K562 (cell line): ENCODE measurements at regions not wholly inside any gene's neighbourhood (a gene's known extent, or its start where the extent isn't known, plus 50 kb on each side); places are given as distances from the start of the nearest gene placed in this dataset.
A peak's percentile ranks its signal among the peaks of the same experiment; 100 is the strongest.

Experiments
- ATAC-seq: fragments of 200-7000 bp; cut with Tn5 transposase; 3 replicates; pipeline ENCODE4 v1.9.1; 2020; ENCODE audit warnings: moderate library complexity
- BruUV-seq: library from RNA; stranded (reverse); fragments of 400-500 nt; replicated peaks from 2 replicates; lab custom pipeline; 2021; lab: Mats Ljungman, UMichigan
- CTCF ChIA-PET: fragments of 300-600 bp; formaldehyde crosslinking; extraction: SDS; loops from one replicate; lab custom pipeline; 2021; ENCODE audit warnings: low intra/inter-chr PET ratio; lab: Yijun Ruan, JAX
- POLR2A ChIA-PET: fragments of 300-600, 350-650 bp; sonication (Branson Sonifier 250); formaldehyde crosslinking; extraction: SDS; loops from one replicate; lab custom pipeline; 2021; ENCODE audit warnings: antibody characterized with exemption, inconsistent platforms; lab: Yijun Ruan, JAX
- DNase-seq, 4 experiments: peaks; one replicate each; pipeline versions ENCODE4 v3.0.0 to v3.0.0-alpha.2; 2011 to 2018; ENCODE audit warnings: low spot score in 3 of 4, mixed read lengths in 3 of 4; ENCODE audit errors: extremely low read depth in 1 of 4
- FAIRE-seq: peaks from 2 replicates; lab custom pipeline; 2011; peaks lifted over from hg19 to GRCh38; lab: Jason Lieb, UNC
- H2AFZ ChIP-seq: 2 replicates; pipeline ENCODE4 v1.6.0; 2011; ENCODE audit warnings: low read depth, low read length, control low read depth, inconsistent platforms
- H3K27ac ChIP-seq: fragments of 200-600 bp; 3 replicates; pipeline ENCODE4 v1.8.0; 2011; ENCODE audit warnings: low read depth, mild to moderate bottlenecking, control low read depth, inconsistent platforms, low read length, moderate library complexity, mixed read lengths; ENCODE audit errors: extremely low read depth
- H3K27me3 ChIP-seq, 2 experiments: fragments of 300-600 bp in 1 of 2; 2 replicates in 1 of 2; 3 replicates in 1 of 2; pipeline versions ENCODE4 v1.6.0 to v1.8.0; 2011; ENCODE audit warnings: inconsistent platforms in 2 of 2, low read length in 2 of 2, mild to moderate bottlenecking in 1 of 2, mixed read lengths in 1 of 2, moderate library complexity in 1 of 2; ENCODE audit not compliant: control insufficient read depth in 2 of 2, insufficient read depth in 2 of 2
- H3K36me3 ChIP-seq: fragments of 300-600 bp; 3 replicates; pipeline ENCODE4 v1.8.0; 2011; ENCODE audit warnings: mild to moderate bottlenecking, low read length, inconsistent platforms; ENCODE audit not compliant: control insufficient read depth, insufficient read depth
- H3K4me1 ChIP-seq, 2 experiments: fragments of 200-600 bp in 1 of 2; replicated peaks in 1 of 2; 2 replicates in 1 of 2; 3 replicates in 1 of 2; pipeline versions ENCODE4 v1.5.1 to v1.8.0; 2011; ENCODE audit warnings: inconsistent platforms in 2 of 2, low read length in 2 of 2, mild to moderate bottlenecking in 1 of 2, mixed read lengths in 1 of 2, moderate library complexity in 1 of 2; ENCODE audit not compliant: control insufficient read depth in 2 of 2, insufficient read depth in 2 of 2
- H3K4me2 ChIP-seq: 2 replicates; pipeline ENCODE4 v1.6.1; 2011; ENCODE audit warnings: low read length, control low read depth, inconsistent platforms, mixed read lengths; ENCODE audit not compliant: insufficient read depth
- H3K4me3 ChIP-seq: fragments of 200-600 bp; sonication (generic), shearing (Covaris generic); 2 replicates; pipeline ENCODE4 v1.5.1; 2016; ENCODE audit warnings: control low read depth, inconsistent platforms
- H3K79me2 ChIP-seq: fragments of 200-600 bp; 3 replicates; pipeline ENCODE4 v1.8.0; 2011; ENCODE audit warnings: low read length, inconsistent platforms; ENCODE audit not compliant: control insufficient read depth, insufficient read depth
- H3K9ac ChIP-seq, 2 experiments: 2 replicates each; pipeline versions ENCODE4 v1.6.0 to v1.6.1; 2011; ENCODE audit warnings: low read depth in 2 of 2, low read length in 2 of 2, control low read depth in 1 of 2, inconsistent platforms in 1 of 2, mild to moderate bottlenecking in 1 of 2, mixed read lengths in 1 of 2; ENCODE audit not compliant: insufficient read depth in 1 of 2
- H3K9me1 ChIP-seq: one replicate; pipeline ENCODE4 v1.6.0; 2011; ENCODE audit warnings: inconsistent platforms, mild to moderate bottlenecking, low read length, moderate library complexity; ENCODE audit not compliant: control insufficient read depth, insufficient read depth
- H3K9me3 ChIP-seq: replicated peaks from 2 replicates; pipeline ENCODE4 v1.5.1; 2011; ENCODE audit warnings: low read depth, low read length, inconsistent platforms; ENCODE audit not compliant: control insufficient read depth, insufficient read depth
- H4K20me1 ChIP-seq: replicated peaks from 2 replicates; pipeline ENCODE4 v1.6.1; 2011; ENCODE audit warnings: low read length, inconsistent platforms, mixed read lengths; ENCODE audit not compliant: control insufficient read depth, insufficient read depth
- ADNP ChIP-seq: fragments of 200-800 bp; sonication (Bioruptor generic); IDR thresholded peaks from 2 replicates; pipeline ENCODE4 v1.6.1; 2016; ENCODE audit warnings: missing genetic modification characterization, missing compliant biosample characterization
- BCL6 ChIP-seq: fragments of 250-450 bp; sonication (Bioruptor Pico); IDR thresholded peaks from 2 replicates; pipeline ENCODE4 v1.4.0; 2020
- BDP1 ChIP-seq: IDR thresholded peaks from 3 replicates; pipeline ENCODE4 v1.6.1; 2011; ENCODE audit not compliant: insufficient read length, insufficient read depth
- BRF1 ChIP-seq: IDR thresholded peaks from 3 replicates; pipeline ENCODE4 v1.6.1; 2011; ENCODE audit warnings: borderline replicate concordance, mild to moderate bottlenecking; ENCODE audit not compliant: insufficient read length; ENCODE audit errors: extremely low read depth
- CBX1 ChIP-seq: sonication (generic); IDR thresholded peaks from 2 replicates; pipeline ENCODE4 v1.6.1; 2016; ENCODE audit warnings: antibody characterized with exemption, low read depth, mild to moderate bottlenecking
- CXXC5 ChIP-seq: fragments of 250-450 bp; sonication (Bioruptor Pico); IDR thresholded peaks from 2 replicates; pipeline ENCODE4 v1.8.0; 2022; ENCODE audit warnings: inconsistent platforms, mild to moderate bottlenecking, moderate library complexity
- ELF1 ChIP-seq: fragments of 200-800 bp; sonication (Bioruptor generic); IDR thresholded peaks from 2 replicates; pipeline ENCODE4 v1.6.1; 2016; ENCODE audit warnings: missing genetic modification characterization, missing compliant biosample characterization
- HDAC2 ChIP-seq: fragments of 450-650 bp; IDR thresholded peaks from 2 replicates; pipeline ENCODE4 v1.6.1; 2016; ENCODE audit warnings: mild to moderate bottlenecking
- KDM1A ChIP-seq, 2 experiments: fragments of 450-650 bp; IDR thresholded peaks; 2 replicates each; pipeline ENCODE4 v1.6.1; 2016; ENCODE audit warnings: mild to moderate bottlenecking in 2 of 2
- MAFK ChIP-seq: IDR thresholded peaks from 2 replicates; pipeline ENCODE4 v1.6.1; 2011; ENCODE audit warnings: low read length, improper control_type of control experiment
- PHB ChIP-seq: fragments of 250-450 bp; sonication (Bioruptor Pico); IDR thresholded peaks from 2 replicates; pipeline ENCODE4 v1.5.0; 2021
- POLR2H ChIP-seq: IDR thresholded peaks from 2 replicates; pipeline ENCODE4 v1.6.1; 2016; ENCODE audit warnings: missing genetic modification characterization, low read depth, mild to moderate bottlenecking, control low read depth, missing compliant biosample characterization, moderate library complexity
- RBM25 ChIP-seq: fragments of 200-400 bp; formaldehyde crosslinking; IDR thresholded peaks from 2 replicates; pipeline ENCODE4 v1.6.1; 2018; ENCODE audit warnings: low read length, low read depth, moderate library complexity; ENCODE audit not compliant: severe bottlenecking
- ZKSCAN8 ChIP-seq: fragments of 200-800 bp; sonication (Bioruptor generic); IDR thresholded peaks from 2 replicates; pipeline ENCODE4 v1.6.1; 2016; ENCODE audit warnings: missing genetic modification characterization, missing compliant biosample characterization
- ZNF217 ChIP-seq: sonication (generic); formaldehyde crosslinking; IDR thresholded peaks from 2 replicates; pipeline ENCODE4 v1.8.0; 2022; ENCODE audit warnings: mild to moderate bottlenecking, missing genetic modification reagents
- WGBS: fragments of 100-300 bp; shearing (Covaris generic); methylation state at CpG from one replicate; pipeline ENCODE4 v1.1.6; 2016; ENCODE audit warnings: low coverage, mixed read lengths; ENCODE audit not compliant: insufficient coverage; ENCODE audit errors: missing lambda C conversion rate; 5-methylcytosine and 5-hydroxymethylcytosine counted together
- in situ Hi-C: fragments of 300-500 bp; cut with MboI; formaldehyde crosslinking; loops from 4 replicates; pipeline ENCODE4 v1.15.0; 2018; ENCODE audit warnings: inconsistent platforms, mixed read lengths
- intact Hi-C: fragments of 100-400 bp; cut with micrococcal nuclease; formaldehyde crosslinking; loops from 2 replicates; pipeline ENCODE4 v1.14.2; 2022
- TF ChIP-seq, protein P1 (sequence below): fragments of 450-650 bp; IDR thresholded peaks from 2 replicates; pipeline ENCODE4 v1.6.1; 2018; ENCODE audit warnings: mild to moderate bottlenecking, low read depth; ENCODE audit not compliant: partially characterized antibody

DNA sequence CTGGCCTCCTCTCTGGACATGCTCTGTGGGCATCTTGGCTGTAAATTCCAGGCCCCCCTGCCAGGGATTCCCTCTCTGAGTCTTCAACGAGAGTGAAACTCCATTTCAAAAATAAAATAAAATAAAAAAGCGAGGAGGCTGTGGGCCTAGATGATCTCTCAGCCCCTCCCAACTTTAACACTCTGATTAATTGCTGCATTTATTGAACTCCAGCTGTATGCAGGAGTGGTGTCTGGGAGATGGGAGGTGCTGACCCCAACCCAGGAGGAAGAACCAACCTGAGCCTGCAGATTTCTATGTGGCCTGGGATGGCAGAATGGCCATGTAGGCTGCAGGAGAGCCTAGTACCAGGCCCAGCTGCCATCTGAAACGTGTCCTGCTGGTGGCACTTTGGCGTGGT lies 154.5 kb upstream of the IER5L start:
- 0 out of 2 replicates have a peak, but pooled peaks cover 10% of the 10 kb centered on the region for H3K9me3 ChIP-seq
- ATAC-seq (no peak), DNase-seq (no peak), FAIRE-seq (no peak)
- ChIA-PET CTCF (no interaction called here), POLR2A (no interaction called here)
- intact Hi-C loops (loop anchor here (5.0 kb wide), 1 partner anchor 155 kb away; the partner anchor contains the start of gene IER5L), in situ Hi-C loops (loop anchor here (25.0 kb wide), 1 partner anchor 280 kb away; the partner anchor contains the start of gene C9orf50)
- 80% methylated on average over 3 of the region's 4 CpGs for WGBS
- no peaks in the 10 kb centered on the region for H4K20me1 ChIP-seq
- no TSS peak for BruUV-seq
- H3K27ac ChIP-seq = no peak overlapping the region
- no peak overlapping the region for H3K4me2 ChIP-seq
- H3K9me1 ChIP-seq = no peaks in the 10 kb centered on the region
- H3K4me3 ChIP-seq = no peak overlapping the region
- TF ChIP-seq ZKSCAN8 (CRISPR knock-in tag) = peak; percentile 85
- no peak for TF ChIP-seq POLR2H (tag)
- no peak for TF ChIP-seq PHB (CRISPR knock-in tag)
- no peaks in the 10 kb centered on the region for H3K27me3 ChIP-seq
- H3K36me3 ChIP-seq = no peaks in the 10 kb centered on the region
- H3K9ac ChIP-seq = no peak overlapping the region
- H3K79me2 ChIP-seq = no peaks in the 10 kb centered on the region
- peaks cover 14 to 31% of the 10 kb centered on the region in 2 experiments for H3K4me1 ChIP-seq
- no peak overlapping the region for H2AFZ ChIP-seq

DNA sequence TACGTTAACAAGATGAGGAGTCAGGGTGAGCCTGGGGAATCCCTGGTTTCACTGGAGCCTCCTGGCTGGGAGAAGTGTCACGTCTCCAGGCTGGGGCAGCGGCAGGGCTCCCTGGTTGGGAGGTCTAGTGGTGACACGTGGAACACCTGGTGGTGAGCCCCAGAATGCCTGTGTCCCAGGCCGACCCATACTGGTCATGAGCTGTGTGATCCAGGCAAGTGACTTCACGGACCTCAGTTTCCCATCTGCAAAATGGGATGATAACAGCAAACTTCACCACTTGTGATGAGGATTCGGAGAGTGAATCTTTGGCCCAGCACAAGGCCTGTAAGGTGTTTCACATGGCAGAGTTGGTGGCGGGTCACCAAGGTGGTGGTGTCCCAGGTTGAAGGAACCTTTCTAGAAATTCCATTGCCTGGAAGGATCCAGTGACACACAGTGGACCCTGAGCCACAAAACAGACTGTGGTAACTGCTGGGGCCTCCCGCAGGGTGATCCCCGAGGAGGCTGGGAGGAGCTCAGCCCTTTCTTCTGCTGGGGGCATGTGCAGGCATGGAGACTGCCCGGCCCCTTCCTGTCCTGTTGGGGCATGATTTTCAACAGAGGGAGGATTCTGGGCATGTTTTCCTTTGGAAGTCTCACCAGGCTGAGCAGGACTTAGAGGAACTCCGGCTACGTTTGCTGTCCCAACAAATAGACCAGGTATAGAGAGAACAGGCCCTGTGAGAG lies 153.9 kb upstream of the IER5L start:
- H3K79me2 ChIP-seq = no peaks in the 10 kb centered on the region
- H3K27ac ChIP-seq = no peak overlapping the region
- ATAC-seq (no peak), DNase-seq (no peak), FAIRE-seq (no peak)
- H3K4me1 ChIP-seq = peaks cover 14 to 24% of the 10 kb centered on the region in 2 experiments
- no peak overlapping the region for H3K9ac ChIP-seq
- intact Hi-C loops = loop anchor here (5.0 kb wide), 1 partner anchor 155 kb away; the partner anchor contains the start of gene IER5L
- H3K9me3 ChIP-seq = 0 out of 2 replicates have a peak, but pooled peaks cover 10% of the 10 kb centered on the region
- H3K9me1 ChIP-seq = no peaks in the 10 kb centered on the region
- CTCF ChIA-PET = no interaction called here
- in situ Hi-C loops = loop anchor here (25.0 kb wide), 1 partner anchor 280 kb away; the partner anchor contains the start of gene C9orf50
- no peak overlapping the region for H3K4me2 ChIP-seq
- no peak overlapping the region for H2AFZ ChIP-seq
- no peaks in the 10 kb centered on the region for H3K36me3 ChIP-seq
- no peak overlapping the region for H3K4me3 ChIP-seq
- BruUV-seq = no TSS peak
- 68% methylated on average over 13 of the region's 13 CpGs for WGBS
- POLR2A ChIA-PET = no interaction called here
- H3K27me3 ChIP-seq = no peaks in the 10 kb centered on the region
- no peaks in the 10 kb centered on the region for H4K20me1 ChIP-seq
- peak; percentile 63 for TF ChIP-seq RBM25
- TF ChIP-seq BRF1 = no peak
- TF ChIP-seq CXXC5 (CRISPR knock-in tag) = no peak
- no peak for TF ChIP-seq ELF1 (tag)
- no peak for TF ChIP-seq BDP1
- TF ChIP-seq, protein P1, sequence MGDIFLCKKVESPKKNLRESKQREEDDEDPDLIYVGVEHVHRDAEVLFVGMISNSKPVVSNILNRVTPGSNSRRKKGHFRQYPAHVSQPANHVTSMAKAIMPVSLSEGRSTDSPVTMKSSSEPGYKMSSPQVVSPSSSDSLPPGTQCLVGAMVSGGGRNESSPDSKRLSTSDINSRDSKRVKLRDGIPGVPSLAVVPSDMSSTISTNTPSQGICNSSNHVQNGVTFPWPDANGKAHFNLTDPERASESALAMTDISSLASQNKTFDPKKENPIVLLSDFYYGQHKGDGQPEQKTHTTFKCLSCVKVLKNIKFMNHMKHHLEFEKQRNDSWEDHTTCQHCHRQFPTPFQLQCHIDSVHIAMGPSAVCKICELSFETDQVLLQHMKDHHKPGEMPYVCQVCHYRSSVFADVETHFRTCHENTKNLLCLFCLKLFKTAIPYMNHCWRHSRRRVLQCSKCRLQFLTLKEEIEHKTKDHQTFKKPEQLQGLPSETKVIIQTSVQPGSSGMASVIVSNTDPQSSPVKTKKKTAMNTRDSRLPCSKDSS = no peak
- TF ChIP-seq HDAC2 = peak; percentile 40; the same call in 1 of the 2 replicates
- TF ChIP-seq KDM1A (IDR thresholded peaks at IDR 0.05) = peak; percentile 53 to 57
- no peak for TF ChIP-seq BCL6 (CRISPR knock-in tag)
- TF ChIP-seq ADNP (tag) = peak; percentile 80; the same call in 1 of the 2 replicates
- peak; percentile 64; the same call in 1 of the 2 replicates for TF ChIP-seq CBX1
- TF ChIP-seq MAFK = no peak
- TF ChIP-seq ZNF217 (CRISPR knock-in tag) = no peak
